CD14-positive monocyte (primary cell): ENCODE measurements at regions not wholly inside any gene's neighbourhood (a gene's known extent, or its start where the extent isn't known, plus 50 kb on each side); places are given as distances from the start of the nearest gene placed in this dataset.

Experiments used
- DNase-seq, 3 donors: peaks; one replicate each; pipeline ENCODE4 v3.0.0-alpha.2; 2011 to 2022
- H2AFZ ChIP-seq: 2 replicates; pipeline ENCODE4 v1.6.0; 2012; ENCODE audit warnings: mild to moderate bottlenecking, low read depth, low read length, inconsistent platforms; ENCODE audit not compliant: insufficient read depth, poor library complexity, severe bottlenecking
- H3K27ac ChIP-seq, 2 donors: 1 replicate in 1 of 2; 2 replicates in 1 of 2; pipeline ENCODE4 v1.5.1; 2012 to 2013; ENCODE audit warnings: low read length in 2 of 2, control low read depth in 1 of 2, inconsistent platforms in 1 of 2, low read depth in 1 of 2, mild to moderate bottlenecking in 1 of 2
- H3K27me3 ChIP-seq, 2 donors: one replicate each; pipeline versions ENCODE4 v1.6.0 to v1.6.1; 2011 to 2013; ENCODE audit warnings: low read length in 2 of 2; ENCODE audit not compliant: control insufficient read depth in 2 of 2, insufficient read depth in 2 of 2
- H3K36me3 ChIP-seq, 2 donors: replicated peaks in 1 of 2; 1 replicate in 1 of 2; 2 replicates in 1 of 2; pipeline versions ENCODE4 v1.5.1 to v1.6.1; 2012 to 2013; ENCODE audit warnings: low read length in 2 of 2, control low read depth in 1 of 2, inconsistent platforms in 1 of 2, mild to moderate bottlenecking in 1 of 2; ENCODE audit not compliant: insufficient read depth in 2 of 2, control insufficient read depth in 1 of 2
- H3K4me1 ChIP-seq, 2 donors: 1 replicate in 1 of 2; 2 replicates in 1 of 2; pipeline versions ENCODE4 v1.5.1 to v1.6.1; 2012 to 2013; ENCODE audit warnings: low read length in 2 of 2, control low read depth in 1 of 2, inconsistent platforms in 1 of 2, mild to moderate bottlenecking in 1 of 2, moderate library complexity in 1 of 2; ENCODE audit not compliant: insufficient read depth in 2 of 2, control insufficient read depth in 1 of 2
- H3K4me2 ChIP-seq: replicated peaks from 2 replicates; pipeline ENCODE3; 2012; ENCODE audit warnings: low read length, moderate library complexity, mild to moderate bottlenecking; ENCODE audit not compliant: poor library complexity, severe bottlenecking; ENCODE audit errors: extremely low read depth
- H3K4me3 ChIP-seq, 3 experiments: fragments of 200-600 bp in 1 of 3; sonication (generic) in 1 of 3; replicated peaks in 1 of 3; 1 replicate in 2 of 3; 2 replicates in 1 of 3; pipeline ENCODE4 v1.5.1; 2011 to 2013; ENCODE audit warnings: low read length in 3 of 3, mild to moderate bottlenecking in 3 of 3, control low read depth in 2 of 3, low read depth in 2 of 3, inconsistent platforms in 1 of 3, moderate library complexity in 1 of 3
- H3K79me2 ChIP-seq: 2 replicates; pipeline ENCODE4 v1.6.0; 2012; ENCODE audit warnings: mild to moderate bottlenecking, control low read depth, inconsistent platforms, low read length, moderate library complexity; ENCODE audit not compliant: insufficient read depth
- H3K9ac ChIP-seq: 2 replicates; pipeline ENCODE4 v1.6.0; 2017; ENCODE audit warnings: low read length, mild to moderate bottlenecking; ENCODE audit not compliant: insufficient read depth, poor library complexity, severe bottlenecking
- H3K9me3 ChIP-seq, 2 donors: replicated peaks in 1 of 2; 1 replicate in 1 of 2; 2 replicates in 1 of 2; pipeline versions ENCODE4 v1.5.1 to v1.6.1; 2012 to 2013; ENCODE audit warnings: low read length in 2 of 2, control low read depth in 1 of 2; ENCODE audit not compliant: control insufficient read depth in 1 of 2, insufficient read depth in 1 of 2
- H4K20me1 ChIP-seq: 2 replicates; pipeline ENCODE4 v1.6.0; 2012; ENCODE audit warnings: mild to moderate bottlenecking, low read length, control low read depth, moderate library complexity; ENCODE audit not compliant: insufficient read depth
- H3K27ac Mint-ChIP-seq, 7 donors: one replicate each; pipeline ENCODE4 v1.8.0; 2020; ENCODE audit warnings: mild to moderate bottlenecking in 7 of 7, mixed read lengths in 7 of 7, moderate library complexity in 6 of 7, inconsistent platforms in 2 of 7
- H3K27me3 Mint-ChIP-seq, 3 donors: one replicate each; pipeline ENCODE4 v1.8.0; 2021 to 2022; ENCODE audit warnings: low read depth in 3 of 3, mild to moderate bottlenecking in 3 of 3, mixed read lengths in 3 of 3, moderate library complexity in 3 of 3, inconsistent platforms in 1 of 3
- H3K36me3 Mint-ChIP-seq, 2 donors: one replicate each; pipeline ENCODE4 v1.8.0; 2020; ENCODE audit warnings: mixed read lengths in 2 of 2, inconsistent platforms in 1 of 2, mild to moderate bottlenecking in 1 of 2
- H3K4me1 Mint-ChIP-seq: one replicate; pipeline ENCODE4 v1.8.0; 2020; ENCODE audit warnings: mild to moderate bottlenecking, mixed read lengths
- H3K4me3 Mint-ChIP-seq, 2 donors: one replicate each; pipeline ENCODE4 v1.8.0; 2020; ENCODE audit warnings: mild to moderate bottlenecking in 2 of 2, mixed read lengths in 2 of 2, moderate library complexity in 1 of 2
- H3K9me3 Mint-ChIP-seq, 7 donors: one replicate each; pipeline ENCODE4 v1.8.0; 2020 to 2022; ENCODE audit warnings: mixed read lengths in 7 of 7, mild to moderate bottlenecking in 6 of 7, moderate library complexity in 6 of 7, inconsistent platforms in 2 of 7
- WGBS: methylation state at CpG from one replicate; pipeline ENCODE4 v1.1.5; 2013; ENCODE audit warnings: missing lambda C conversion rate; ENCODE audit not compliant: insufficient coverage; 5-methylcytosine and 5-hydroxymethylcytosine counted together
- intact Hi-C, 2 donors: fragments of 100-400 bp; cut with micrococcal nuclease; formaldehyde crosslinking; loops; one replicate each; pipeline versions ENCODE4 v1.15.0 to v1.15.1; 2023
- TF ChIP-seq, protein P1 (sequence below): fragments of 200-600 bp; IDR thresholded peaks from one replicate; pipeline ENCODE4 v1.8.0; 2022; ENCODE audit warnings: antibody characterized with exemption, mild to moderate bottlenecking

DNA sequence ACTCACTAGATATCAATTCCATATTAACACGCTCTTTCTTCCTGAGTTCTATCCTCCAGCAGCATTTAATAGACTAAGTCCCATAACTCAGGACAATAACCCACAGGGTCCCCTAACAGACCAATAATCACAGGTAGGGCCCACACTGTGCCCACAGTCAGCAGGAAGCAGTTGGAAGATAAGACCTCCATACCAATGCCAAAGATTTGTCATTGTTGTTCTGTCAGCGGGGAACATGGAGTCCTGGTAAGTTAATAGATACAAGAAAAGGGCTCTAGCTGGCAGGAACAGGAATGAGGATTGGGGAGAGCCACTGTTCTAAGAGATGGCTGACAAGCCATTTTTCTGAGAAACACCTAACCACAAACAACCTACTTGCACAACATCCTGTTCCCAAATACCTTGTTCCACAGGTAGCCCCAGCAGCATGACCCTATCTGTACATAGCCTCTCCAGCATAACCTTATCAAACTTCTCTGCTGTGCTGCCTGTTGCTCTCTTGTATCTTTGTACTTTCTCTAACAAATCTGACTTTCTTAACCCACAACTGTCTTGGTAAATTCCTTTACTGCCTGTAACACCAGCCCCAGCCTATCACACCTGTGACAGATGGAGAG lies 142.0 kb upstream of the KCNJ15 start:
- DNase-seq = no peak
- intact Hi-C loops = no loop called here
- H3K9me3 ChIP-seq = no peaks in the 10 kb centered on the region
- H3K79me2 ChIP-seq = no peaks in the 10 kb centered on the region
- H3K4me1 ChIP-seq = no peaks in the 10 kb centered on the region
- H3K36me3 Mint-ChIP-seq = no peaks in the 10 kb centered on the region
- TF ChIP-seq, protein P1, sequence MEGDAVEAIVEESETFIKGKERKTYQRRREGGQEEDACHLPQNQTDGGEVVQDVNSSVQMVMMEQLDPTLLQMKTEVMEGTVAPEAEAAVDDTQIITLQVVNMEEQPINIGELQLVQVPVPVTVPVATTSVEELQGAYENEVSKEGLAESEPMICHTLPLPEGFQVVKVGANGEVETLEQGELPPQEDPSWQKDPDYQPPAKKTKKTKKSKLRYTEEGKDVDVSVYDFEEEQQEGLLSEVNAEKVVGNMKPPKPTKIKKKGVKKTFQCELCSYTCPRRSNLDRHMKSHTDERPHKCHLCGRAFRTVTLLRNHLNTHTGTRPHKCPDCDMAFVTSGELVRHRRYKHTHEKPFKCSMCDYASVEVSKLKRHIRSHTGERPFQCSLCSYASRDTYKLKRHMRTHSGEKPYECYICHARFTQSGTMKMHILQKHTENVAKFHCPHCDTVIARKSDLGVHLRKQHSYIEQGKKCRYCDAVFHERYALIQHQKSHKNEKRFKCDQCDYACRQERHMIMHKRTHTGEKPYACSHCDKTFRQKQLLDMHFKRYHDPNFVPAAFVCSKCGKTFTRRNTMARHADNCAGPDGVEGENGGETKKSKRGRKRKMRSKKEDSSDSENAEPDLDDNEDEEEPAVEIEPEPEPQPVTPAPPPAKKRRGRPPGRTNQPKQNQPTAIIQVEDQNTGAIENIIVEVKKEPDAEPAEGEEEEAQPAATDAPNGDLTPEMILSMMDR = no peak
- H3K27ac ChIP-seq = no peak overlapping the region
- H3K4me3 Mint-ChIP-seq = no peak overlapping the region
- H3K4me3 ChIP-seq = no peak overlapping the region
- H3K9me3 Mint-ChIP-seq = peaks cover 1 to 6% (median 3%) of the 10 kb centered on the region in 7 donors
- no peaks in the 10 kb centered on the region for H3K36me3 ChIP-seq
- H3K4me2 ChIP-seq = no peak overlapping the region
- no peaks in the 10 kb centered on the region for H3K4me1 Mint-ChIP-seq
- H3K9ac ChIP-seq = no peak overlapping the region
- H4K20me1 ChIP-seq = no peaks in the 10 kb centered on the region
- peaks cover 3 to 6% (median 6%) of the 10 kb centered on the region in 3 donors for H3K27me3 Mint-ChIP-seq
- H3K27me3 ChIP-seq = no peaks in the 10 kb centered on the region
- 100% methylated on average over 1 of the region's 2 CpGs for WGBS
- H2AFZ ChIP-seq = no peak overlapping the region
- H3K27ac Mint-ChIP-seq = no peak overlapping the region

DNA sequence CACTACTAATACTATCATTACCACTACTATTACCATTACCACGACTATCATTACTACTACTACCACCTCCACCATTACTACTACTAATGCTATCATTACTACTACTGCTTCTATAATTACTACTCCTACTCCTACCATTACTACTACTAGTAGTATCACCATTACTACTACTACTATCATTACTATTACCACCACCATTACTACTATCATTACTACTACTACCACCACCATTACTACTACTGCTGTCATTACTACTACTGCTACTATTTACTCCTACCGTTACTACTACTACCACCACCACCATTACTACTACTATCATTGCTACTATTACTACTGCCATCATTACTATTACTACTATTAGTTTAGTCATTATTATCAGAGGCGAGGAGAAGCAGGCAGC lies 140.9 kb upstream of the KCNJ15 start:
- Histone ChIP-seq H3K4me1 (no peaks in the 10 kb centered on the region), H3K27ac (no peak overlapping the region), H3K36me3 (no peaks in the 10 kb centered on the region), H3K9me3 (no peaks in the 10 kb centered on the region), H3K4me3 (no peak overlapping the region), H3K79me2 (no peaks in the 10 kb centered on the region), H2AFZ (no peak overlapping the region), H3K4me2 (no peak overlapping the region), H4K20me1 (no peaks in the 10 kb centered on the region), H3K9ac (no peak overlapping the region), H3K27me3 (no peaks in the 10 kb centered on the region)
- H3K4me3 Mint-ChIP-seq = no peak overlapping the region
- H3K36me3 Mint-ChIP-seq = no peaks in the 10 kb centered on the region
- peaks cover 1 to 6% (median 3%) of the 10 kb centered on the region in 7 donors for H3K9me3 Mint-ChIP-seq
- TF ChIP-seq, protein P1 = no peak
- DNase-seq = no peak
- WGBS = 100% methylated on average over 1 of the region's 3 CpGs
- peaks cover 3 to 7% (median 6%) of the 10 kb centered on the region in 3 donors for H3K27me3 Mint-ChIP-seq
- no peaks in the 10 kb centered on the region for H3K4me1 Mint-ChIP-seq
- intact Hi-C loops = no loop called here
- H3K27ac Mint-ChIP-seq = no peak overlapping the region
